K562 (cell line): ENCODE measurements at regions not wholly inside any gene's neighbourhood (a gene's known extent, or its start where the extent isn't known, plus 50 kb on each side); places are given as distances from the start of the nearest gene placed in this dataset.

Source experiments
- CREM ChIP-seq: IDR thresholded peaks from 2 replicates; pipeline ENCODE4 v1.6.1; 2014; ENCODE audit warnings: antibody characterized with exemption, low read depth
- GABPB2 ChIP-seq: fragments of 250-450 bp; sonication (Bioruptor Pico); conservative IDR thresholded peaks from 2 replicates; pipeline ENCODE4 v1.5.1; 2021; ENCODE audit warnings: mild to moderate bottlenecking
- MEF2D ChIP-seq: conservative IDR thresholded peaks from 2 replicates; pipeline ENCODE4 v1.6.1; 2016; ENCODE audit warnings: low read depth, missing genetic modification characterization, missing compliant biosample characterization
- RAD21 ChIP-seq, 2 experiments: fragments of 250-450 bp in 1 of 2; fragments of 450-650 bp in 1 of 2; sonication (Bioruptor Pico) in 1 of 2; formaldehyde crosslinking in 1 of 2; IDR thresholded peaks in 1 of 2; conservative IDR thresholded peaks in 1 of 2; 2 replicates each; pipeline versions ENCODE4 v1.4.0 to v1.8.0; 2020 to 2022; ENCODE audit warnings: mild to moderate bottlenecking in 2 of 2, moderate library complexity in 1 of 2
- RHOXF2B ChIP-seq: fragments of 250-450 bp; sonication (Bioruptor Pico); conservative IDR thresholded peaks from 2 replicates; pipeline ENCODE4 v1.5.1; 2021
- SMC3 ChIP-seq: conservative IDR thresholded peaks from 2 replicates; pipeline ENCODE4 v1.6.1; 2011; ENCODE audit warnings: low read depth, low read length, improper control_type of control experiment; ENCODE audit not compliant: insufficient read depth
- SRSF9 ChIP-seq: fragments of 200-400 bp; formaldehyde crosslinking; IDR thresholded peaks from 2 replicates; pipeline ENCODE4 v1.6.1; 2017; ENCODE audit warnings: low read depth, low read length, borderline replicate concordance
- ZC3H11A ChIP-seq: IDR thresholded peaks from 2 replicates; pipeline ENCODE4 v1.6.1; 2012; ENCODE audit warnings: low read depth, low read length, improper control_type of control experiment
- ZFP36 ChIP-seq: fragments of 150-350 bp; IDR thresholded peaks from 2 replicates; pipeline ENCODE4 v1.6.1; 2018; ENCODE audit warnings: low read length, low read depth; ENCODE audit not compliant: partially characterized antibody
- TF ChIP-seq, protein P1 (sequence below), 3 experiments: IDR thresholded peaks in 2 of 3; conservative IDR thresholded peaks in 1 of 3; 2 replicates each; pipeline ENCODE4 v1.5.1; 2011 to 2012; ENCODE audit warnings: low read length in 3 of 3, mild to moderate bottlenecking in 3 of 3, control low read depth in 2 of 3, improper control_type of control experiment in 1 of 3, inconsistent platforms in 1 of 3, low read depth in 1 of 3, mixed read lengths in 1 of 3, moderate library complexity in 1 of 3; ENCODE audit not compliant: insufficient read depth in 2 of 3
- TF ChIP-seq, protein P2 (sequence below): fragments of 450-650 bp; IDR thresholded peaks from 2 replicates; pipeline ENCODE4 v1.6.1; 2016; ENCODE audit warnings: missing biosample characterization, missing genetic modification characterization
- TF ChIP-seq, protein P3 (sequence below), 3 experiments: fragments of 200-800 bp in 1 of 3; fragments of 250-450 bp in 1 of 3; fragments of 450-650 bp in 1 of 3; sonication (Bioruptor Pico) in 1 of 3; sonication (Bioruptor generic) in 1 of 3; formaldehyde crosslinking in 1 of 3; IDR thresholded peaks; 2 replicates each; pipeline versions ENCODE4 v1.6.1 to v1.8.0; 2016 to 2022; ENCODE audit warnings: mild to moderate bottlenecking in 2 of 3, missing genetic modification characterization in 2 of 3, missing compliant biosample characterization in 1 of 3, moderate library complexity in 1 of 3

DNA sequence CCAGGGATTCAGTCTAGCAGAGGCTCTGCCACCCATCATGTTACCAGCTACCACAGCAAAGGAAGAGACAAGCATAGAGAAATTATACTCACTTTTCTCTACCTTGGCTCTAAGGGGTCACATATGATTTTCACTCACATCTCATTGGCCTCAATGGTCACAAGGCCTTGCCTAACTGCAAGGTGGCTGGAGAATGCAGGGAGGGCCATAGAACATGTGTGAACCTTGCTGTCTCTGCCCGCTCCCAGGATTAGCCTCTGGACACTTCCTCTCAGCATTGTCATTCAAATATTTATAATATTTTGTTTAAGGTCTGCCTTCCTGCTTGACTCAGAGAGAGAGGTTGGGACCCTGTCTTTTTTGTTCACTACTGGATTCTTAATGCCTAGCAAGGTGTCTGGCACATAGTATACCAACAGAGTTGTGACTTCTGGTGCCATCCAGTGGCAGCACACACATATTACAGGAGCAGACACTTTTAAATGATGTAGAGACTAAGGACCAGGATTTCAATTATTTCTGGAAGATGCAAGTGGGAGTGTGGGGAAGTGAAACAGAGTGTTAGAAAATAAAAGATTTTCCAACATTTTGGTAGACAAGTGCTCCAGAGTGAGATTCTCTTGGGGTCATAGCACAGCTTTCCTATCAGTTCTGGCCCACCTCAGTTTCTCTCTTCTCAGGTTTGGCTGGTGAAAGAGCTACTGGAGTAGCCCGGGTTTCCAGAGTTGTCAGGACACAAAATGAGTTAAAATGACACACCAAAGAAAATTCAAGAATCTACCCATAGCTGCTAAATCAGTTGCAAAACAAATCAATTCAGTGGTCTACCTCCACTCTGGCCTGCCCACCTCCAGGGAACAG, 119.0 kb upstream of the RASGRP1 start (continued):
- TF ChIP-seq, protein P1, sequence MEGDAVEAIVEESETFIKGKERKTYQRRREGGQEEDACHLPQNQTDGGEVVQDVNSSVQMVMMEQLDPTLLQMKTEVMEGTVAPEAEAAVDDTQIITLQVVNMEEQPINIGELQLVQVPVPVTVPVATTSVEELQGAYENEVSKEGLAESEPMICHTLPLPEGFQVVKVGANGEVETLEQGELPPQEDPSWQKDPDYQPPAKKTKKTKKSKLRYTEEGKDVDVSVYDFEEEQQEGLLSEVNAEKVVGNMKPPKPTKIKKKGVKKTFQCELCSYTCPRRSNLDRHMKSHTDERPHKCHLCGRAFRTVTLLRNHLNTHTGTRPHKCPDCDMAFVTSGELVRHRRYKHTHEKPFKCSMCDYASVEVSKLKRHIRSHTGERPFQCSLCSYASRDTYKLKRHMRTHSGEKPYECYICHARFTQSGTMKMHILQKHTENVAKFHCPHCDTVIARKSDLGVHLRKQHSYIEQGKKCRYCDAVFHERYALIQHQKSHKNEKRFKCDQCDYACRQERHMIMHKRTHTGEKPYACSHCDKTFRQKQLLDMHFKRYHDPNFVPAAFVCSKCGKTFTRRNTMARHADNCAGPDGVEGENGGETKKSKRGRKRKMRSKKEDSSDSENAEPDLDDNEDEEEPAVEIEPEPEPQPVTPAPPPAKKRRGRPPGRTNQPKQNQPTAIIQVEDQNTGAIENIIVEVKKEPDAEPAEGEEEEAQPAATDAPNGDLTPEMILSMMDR (IDR thresholded peaks at IDR 0.05 in 2 of 3, conservative IDR thresholded peaks at IDR 0.05 in 1 of 3; ENCODE audit: insufficient read depth in 2 of 3, low read depth in 1 of 3, low read length in 3 of 3), result peak; percentile 63 to 72 (median 65); a peak in 5 of 6 replicates
- no peak for TF ChIP-seq GABPB2 (CRISPR knock-in tag)
- TF ChIP-seq RAD21 (CRISPR knock-in tag; conservative IDR thresholded peaks at IDR 0.05 in 1 of 2, IDR thresholded peaks at IDR 0.05 in 1 of 2), result peak; percentile 75 to 80
- TF ChIP-seq RHOXF2B, result no peak
- TF ChIP-seq, protein P2, sequence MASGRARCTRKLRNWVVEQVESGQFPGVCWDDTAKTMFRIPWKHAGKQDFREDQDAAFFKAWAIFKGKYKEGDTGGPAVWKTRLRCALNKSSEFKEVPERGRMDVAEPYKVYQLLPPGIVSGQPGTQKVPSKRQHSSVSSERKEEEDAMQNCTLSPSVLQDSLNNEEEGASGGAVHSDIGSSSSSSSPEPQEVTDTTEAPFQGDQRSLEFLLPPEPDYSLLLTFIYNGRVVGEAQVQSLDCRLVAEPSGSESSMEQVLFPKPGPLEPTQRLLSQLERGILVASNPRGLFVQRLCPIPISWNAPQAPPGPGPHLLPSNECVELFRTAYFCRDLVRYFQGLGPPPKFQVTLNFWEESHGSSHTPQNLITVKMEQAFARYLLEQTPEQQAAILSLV (tag), result no peak
- no peak for TF ChIP-seq MEF2D
- no peak for TF ChIP-seq ZFP36
- no peak for TF ChIP-seq SRSF9
- 0 out of 2 replicates have a peak, but pooled peaks have one; percentile 59 for TF ChIP-seq SMC3
- TF ChIP-seq, protein P3, sequence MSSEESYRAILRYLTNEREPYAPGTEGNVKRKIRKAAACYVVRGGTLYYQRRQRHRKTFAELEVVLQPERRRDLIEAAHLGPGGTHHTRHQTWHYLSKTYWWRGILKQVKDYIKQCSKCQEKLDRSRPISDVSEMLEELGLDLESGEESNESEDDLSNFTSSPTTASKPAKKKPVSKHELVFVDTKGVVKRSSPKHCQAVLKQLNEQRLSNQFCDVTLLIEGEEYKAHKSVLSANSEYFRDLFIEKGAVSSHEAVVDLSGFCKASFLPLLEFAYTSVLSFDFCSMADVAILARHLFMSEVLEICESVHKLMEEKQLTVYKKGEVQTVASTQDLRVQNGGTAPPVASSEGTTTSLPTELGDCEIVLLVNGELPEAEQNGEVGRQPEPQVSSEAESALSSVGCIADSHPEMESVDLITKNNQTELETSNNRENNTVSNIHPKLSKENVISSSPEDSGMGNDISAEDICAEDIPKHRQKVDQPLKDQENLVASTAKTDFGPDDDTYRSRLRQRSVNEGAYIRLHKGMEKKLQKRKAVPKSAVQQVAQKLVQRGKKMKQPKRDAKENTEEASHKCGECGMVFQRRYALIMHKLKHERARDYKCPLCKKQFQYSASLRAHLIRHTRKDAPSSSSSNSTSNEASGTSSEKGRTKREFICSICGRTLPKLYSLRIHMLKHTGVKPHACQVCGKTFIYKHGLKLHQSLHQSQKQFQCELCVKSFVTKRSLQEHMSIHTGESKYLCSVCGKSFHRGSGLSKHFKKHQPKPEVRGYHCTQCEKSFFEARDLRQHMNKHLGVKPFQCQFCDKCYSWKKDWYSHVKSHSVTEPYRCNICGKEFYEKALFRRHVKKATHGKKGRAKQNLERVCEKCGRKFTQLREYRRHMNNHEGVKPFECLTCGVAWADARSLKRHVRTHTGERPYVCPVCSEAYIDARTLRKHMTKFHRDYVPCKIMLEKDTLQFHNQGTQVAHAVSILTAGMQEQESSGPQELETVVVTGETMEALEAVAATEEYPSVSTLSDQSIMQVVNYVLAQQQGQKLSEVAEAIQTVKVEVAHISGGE (CRISPR knock-in tag; IDR thresholded peaks at IDR 0.05), result no peak
- no peak for TF ChIP-seq CREM
- no peak for TF ChIP-seq ZC3H11A
